ENCODE measurements at regions not wholly inside any gene's neighbourhood (a gene's known extent, or its start where the extent isn't known, plus 50 kb on each side); places are given as distances from the start of the nearest gene placed in this dataset.
"Not testable (repeated sequence)": the region's sequence is repeated elsewhere in the genome, so short reads cannot be mapped to it uniquely, and the experiment has no call there.

- no peaks in the 10 kb centered on the region for H3K4me1 Mint-ChIP-seq
- DNase-seq (no peak), ATAC-seq (no peak)
- no peaks in the 10 kb centered on the region for H3K36me3 Mint-ChIP-seq (ENCODE audit: low read depth)
- no peak overlapping the region for H3K27ac Mint-ChIP-seq
- peaks cover 3% of the 10 kb centered on the region for H3K27me3 Mint-ChIP-seq
- peaks cover 9% of the 10 kb centered on the region for H3K9me3 Mint-ChIP-seq
- no peak overlapping the region for H3K4me3 Mint-ChIP-seq
Observed at GRCh38 chr12:118521036-118521370, 144.6 kb downstream of the SUDS3 start.

- Mint-ChIP-seq H3K9me3 (no peaks in the 10 kb centered on the region), H3K4me1 (no peaks in the 10 kb centered on the region), H3K27me3 (peaks cover 2% of the 10 kb centered on the region), H3K4me3 (no peak overlapping the region), H3K36me3 (ENCODE audit: low read depth) (no peaks in the 10 kb centered on the region), H3K27ac (no peak overlapping the region)
- ATAC-seq (no peak), DNase-seq (no peak)
Observed at GRCh38 chr12:118524446-118524845, 148.1 kb downstream of the SUDS3 start.

DNA sequence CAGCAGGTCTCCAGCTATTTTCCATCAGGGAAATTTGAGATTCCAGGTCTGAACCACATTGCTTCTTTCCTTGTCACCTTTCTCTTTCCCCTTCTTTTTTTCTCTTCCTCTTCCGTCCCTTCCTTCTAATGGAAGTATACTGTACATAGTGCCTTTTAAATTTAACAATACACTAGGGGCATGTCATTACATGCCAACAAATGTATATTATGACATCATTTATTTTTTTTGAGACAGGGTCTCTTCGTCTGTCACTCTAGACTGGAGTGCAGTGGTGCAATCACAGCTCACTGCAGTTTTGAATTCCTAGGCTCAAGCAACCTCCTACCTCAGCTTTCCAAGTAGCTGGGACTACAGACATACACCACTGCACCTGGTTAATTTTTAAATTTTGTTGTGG, 148.9 kb downstream of the SUDS3 start:
- Mint-ChIP-seq H3K4me1 (no peaks in the 10 kb centered on the region), H3K36me3 (ENCODE audit: low read depth) (no peaks in the 10 kb centered on the region), H3K4me3 (no peak overlapping the region), H3K9me3 (peaks cover 7% of the 10 kb centered on the region), H3K27me3 (peaks cover 5% of the 10 kb centered on the region), H3K27ac (no peak overlapping the region)
- DNase-seq (no peak), ATAC-seq (no peak)

DNA sequence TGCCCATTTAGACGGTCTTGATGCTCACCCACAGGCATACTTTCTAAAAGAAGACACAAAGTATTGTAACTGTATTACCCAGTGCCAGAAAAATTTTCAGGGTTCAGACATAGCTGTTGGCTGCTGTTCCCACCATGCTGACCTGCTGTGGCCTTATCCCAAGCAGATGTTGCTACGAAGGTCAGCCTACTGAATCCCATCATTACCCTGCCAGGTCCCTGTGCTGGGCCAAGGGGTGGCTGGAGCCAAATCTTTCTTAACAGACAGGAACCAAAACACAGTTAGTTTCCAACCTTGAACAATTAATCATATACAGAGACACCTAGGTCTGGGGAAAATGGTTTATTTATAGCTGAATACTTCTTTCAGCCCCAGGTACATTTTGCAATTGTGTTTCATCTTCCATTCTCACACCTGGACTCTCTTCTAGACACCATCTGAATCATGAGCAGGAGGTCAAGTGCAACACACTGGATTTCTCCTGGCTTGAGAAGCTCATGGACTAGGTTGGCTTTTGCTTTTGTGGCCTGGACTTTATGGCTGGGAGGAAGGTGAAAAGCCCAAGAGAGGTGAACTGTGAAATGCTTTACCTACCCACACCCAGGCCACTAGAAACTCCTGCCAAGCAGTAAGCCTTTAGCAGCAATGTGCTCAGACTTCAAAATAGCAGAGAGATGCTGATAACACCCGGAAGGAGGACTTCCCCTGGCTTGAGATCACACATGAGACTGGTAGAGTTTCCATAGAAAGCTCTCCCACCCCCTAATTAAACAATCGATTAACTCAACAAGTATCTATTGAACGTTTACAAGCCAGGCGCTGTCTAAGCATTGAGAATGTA, 150.1 kb downstream of the SUDS3 start:
- no peak for DNase-seq
- H3K4me3 Mint-ChIP-seq = no peak overlapping the region
- peaks cover 1% of the 10 kb centered on the region for H3K36me3 Mint-ChIP-seq (ENCODE audit: low read depth)
- ATAC-seq = no peak
- peaks cover 9% of the 10 kb centered on the region for H3K9me3 Mint-ChIP-seq
- H3K4me1 Mint-ChIP-seq = no peaks in the 10 kb centered on the region
- H3K27ac Mint-ChIP-seq = no peak overlapping the region
- H3K27me3 Mint-ChIP-seq = peaks cover 5% of the 10 kb centered on the region

DNA sequence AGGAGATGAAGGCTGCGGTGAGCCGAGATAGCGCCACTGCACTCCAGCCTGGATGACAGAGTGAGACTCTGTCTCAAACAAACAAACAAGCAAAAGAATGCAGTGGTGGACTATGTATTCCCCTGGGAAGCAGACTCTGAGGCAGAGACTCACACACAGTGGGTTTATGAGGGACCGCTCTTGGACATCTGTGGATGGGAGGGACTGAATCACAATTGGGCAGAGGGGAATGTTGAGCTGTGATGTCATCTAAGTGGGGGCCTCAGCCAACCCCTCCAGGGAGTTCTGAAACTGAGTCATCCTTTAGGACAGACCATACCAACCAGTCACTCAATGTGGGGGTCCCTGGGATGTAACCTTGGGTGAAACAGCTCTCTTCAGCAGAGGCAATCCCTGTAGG, 151.0 kb downstream of the SUDS3 start:
- H3K27me3 Mint-ChIP-seq = peaks cover 5% of the 10 kb centered on the region
- H3K9me3 Mint-ChIP-seq = peaks cover 9% of the 10 kb centered on the region
- no peaks in the 10 kb centered on the region for H3K4me1 Mint-ChIP-seq
- DNase-seq = no peak
- H3K4me3 Mint-ChIP-seq = no peak overlapping the region
- H3K36me3 Mint-ChIP-seq (ENCODE audit: low read depth) = peaks cover 1% of the 10 kb centered on the region
- no peak overlapping the region for H3K27ac Mint-ChIP-seq
- no peak for ATAC-seq

DNA sequence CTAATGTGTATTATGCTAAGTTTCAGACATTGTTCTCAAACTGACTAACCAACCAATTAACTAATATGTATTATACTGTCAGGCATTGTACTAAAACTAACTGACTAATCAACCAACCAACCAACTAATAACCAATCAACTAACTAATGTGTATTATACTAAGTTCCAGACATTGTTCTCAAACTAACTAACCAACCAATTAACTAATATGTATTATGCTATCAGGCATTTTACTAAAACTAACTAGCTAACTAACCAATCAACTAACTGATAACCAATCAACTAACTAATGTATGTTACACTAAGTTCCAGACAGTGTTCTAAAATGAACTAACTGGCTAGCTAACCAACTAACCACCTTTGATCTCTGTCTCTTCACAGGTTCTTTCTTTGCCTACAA, 152.3 kb downstream of the SUDS3 start:
- DNase-seq = no peak
- Mint-ChIP-seq H3K36me3 (ENCODE audit: low read depth) (peaks cover 1% of the 10 kb centered on the region), H3K27me3 (peaks cover 5% of the 10 kb centered on the region), H3K27ac (no peak overlapping the region), H3K4me3 (no peak overlapping the region), H3K4me1 (no peaks in the 10 kb centered on the region), H3K9me3 (peaks cover 9% of the 10 kb centered on the region)
- ATAC-seq = no peak

- Mint-ChIP-seq H3K4me3 (no peak overlapping the region), H3K9me3 (peaks cover 9% of the 10 kb centered on the region), H3K36me3 (ENCODE audit: low read depth) (peaks cover 1% of the 10 kb centered on the region), H3K4me1 (no peaks in the 10 kb centered on the region), H3K27me3 (peaks cover 8% of the 10 kb centered on the region), H3K27ac (no peak overlapping the region)
- DNase-seq = no peak
- ATAC-seq = no peak
Observed at GRCh38 chr12:118534003-118534402, 157.6 kb downstream of the SUDS3 start.

GRCh38 chr12:118536306-118536906, 160.1 kb downstream of the SUDS3 start:
- DNase-seq (no peak), ATAC-seq (no peak)
- H3K4me1 Mint-ChIP-seq = no peaks in the 10 kb centered on the region
- no peaks in the 10 kb centered on the region for H3K9me3 Mint-ChIP-seq
- H3K27me3 Mint-ChIP-seq = peaks cover 5% of the 10 kb centered on the region
- no peak overlapping the region for H3K27ac Mint-ChIP-seq
- no peaks in the 10 kb centered on the region for H3K36me3 Mint-ChIP-seq (ENCODE audit: low read depth)
- H3K4me3 Mint-ChIP-seq = no peak overlapping the region

GRCh38 chr12:118537481-118537917, 161.1 kb downstream of the SUDS3 start:
- Mint-ChIP-seq H3K27ac (no peak overlapping the region), H3K9me3 (no peaks in the 10 kb centered on the region), H3K36me3 (ENCODE audit: low read depth) (no peaks in the 10 kb centered on the region), H3K4me3 (no peak overlapping the region), H3K27me3 (peaks cover 5% of the 10 kb centered on the region), H3K4me1 (no peaks in the 10 kb centered on the region)
- DNase-seq = no peak
- ATAC-seq = no peak

- Mint-ChIP-seq H3K4me1 (no peaks in the 10 kb centered on the region), H3K4me3 (no peak overlapping the region), H3K27me3 (peaks cover 5% of the 10 kb centered on the region), H3K9me3 (no peaks in the 10 kb centered on the region), H3K36me3 (ENCODE audit: low read depth) (no peaks in the 10 kb centered on the region), H3K27ac (no peak overlapping the region)
- no peak for ATAC-seq
- no peak for DNase-seq
Observed at GRCh38 chr12:118541071-118541470, 164.7 kb downstream of the SUDS3 start.

- no peaks in the 10 kb centered on the region for H3K36me3 Mint-ChIP-seq (ENCODE audit: low read depth)
- no peak overlapping the region for H3K27ac Mint-ChIP-seq
- peaks cover 5% of the 10 kb centered on the region for H3K27me3 Mint-ChIP-seq
- ATAC-seq = no peak
- no peaks in the 10 kb centered on the region for H3K4me1 Mint-ChIP-seq
- DNase-seq = no peak
- peaks cover 5% of the 10 kb centered on the region for H3K9me3 Mint-ChIP-seq
- H3K4me3 Mint-ChIP-seq = no peak overlapping the region
Observed at GRCh38 chr12:118541934-118542333, 165.6 kb downstream of the SUDS3 start.

GRCh38 chr12:118543651-118544050, 167.3 kb downstream of the SUDS3 start:
- Mint-ChIP-seq H3K27ac (no peak overlapping the region), H3K27me3 (peaks cover under 1% of the 10 kb centered on the region), H3K4me3 (no peak overlapping the region), H3K9me3 (peaks cover 7% of the 10 kb centered on the region), H3K36me3 (ENCODE audit: low read depth) (no peaks in the 10 kb centered on the region), H3K4me1 (no peaks in the 10 kb centered on the region)
- DNase-seq (no peak), ATAC-seq (no peak)

- no peak overlapping the region for H3K27ac Mint-ChIP-seq
- no peaks in the 10 kb centered on the region for H3K4me1 Mint-ChIP-seq
- H3K9me3 Mint-ChIP-seq = peaks cover 7% of the 10 kb centered on the region
- DNase-seq (no peak), ATAC-seq (no peak)
- no peaks in the 10 kb centered on the region for H3K27me3 Mint-ChIP-seq
- no peaks in the 10 kb centered on the region for H3K36me3 Mint-ChIP-seq (ENCODE audit: low read depth)
- no peak overlapping the region for H3K4me3 Mint-ChIP-seq
Observed at GRCh38 chr12:118544569-118544968, 168.2 kb downstream of the SUDS3 start.

- not testable (repeated sequence) for DNase-seq; H3K27me3 Mint-ChIP-seq; H3K4me1 Mint-ChIP-seq; ATAC-seq; H3K9me3 Mint-ChIP-seq; H3K4me3 Mint-ChIP-seq; H3K27ac Mint-ChIP-seq; H3K36me3 Mint-ChIP-seq (ENCODE audit: low read depth)
Observed at GRCh38 chr12:118547606-118548005, 171.3 kb downstream of the SUDS3 start.

DNA sequence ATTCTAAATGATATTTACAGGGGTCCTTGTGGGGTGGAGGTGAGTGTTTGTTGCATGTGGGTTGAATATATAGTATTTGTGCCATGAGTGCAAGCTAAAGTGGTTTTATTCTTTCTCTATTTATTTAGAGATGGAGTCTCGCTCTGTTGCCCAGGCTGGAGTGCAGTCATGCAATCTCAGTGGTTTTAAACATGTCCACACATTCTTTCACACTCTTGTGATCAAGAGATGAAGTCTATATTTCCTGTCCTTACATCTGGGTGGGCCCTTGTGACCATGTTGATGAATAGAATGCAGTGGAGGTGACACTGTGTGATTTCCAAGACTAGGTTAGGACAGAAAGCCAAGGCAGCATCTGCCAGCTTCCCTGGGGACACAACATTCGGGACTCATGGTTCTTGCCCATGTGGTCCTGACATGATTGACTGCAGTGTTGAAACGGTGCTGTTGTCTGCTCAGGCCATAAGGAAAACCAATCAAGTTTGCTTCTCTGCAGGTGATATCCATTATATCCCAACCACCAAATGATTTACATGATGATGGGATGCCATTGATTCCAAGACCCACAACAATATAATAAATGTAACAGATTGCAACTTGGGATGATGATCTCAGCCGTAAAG, 172.6 kb downstream of the SUDS3 start:
- no peak for ATAC-seq
- Mint-ChIP-seq H3K9me3 (peaks cover 7% of the 10 kb centered on the region), H3K27me3 (no peaks in the 10 kb centered on the region), H3K4me3 (no peak overlapping the region), H3K4me1 (no peaks in the 10 kb centered on the region), H3K36me3 (ENCODE audit: low read depth) (no peaks in the 10 kb centered on the region), H3K27ac (no peak overlapping the region)
- no peak for DNase-seq

Measured in activated naive CD8-positive, alpha-beta T cell treated with anti-CD3 and anti-CD28 coated beads, Interleukin-2, amount 50 U/mL, for 24 hours (primary cell).